IMR-90 (cell line): ENCODE measurements at regions not wholly inside any gene's neighbourhood (a gene's known extent, or its start where the extent isn't known, plus 50 kb on each side); places are given as distances from the start of the nearest gene placed in this dataset.

ENCODE experiments used
- FOS ChIP-seq: fragments of 150-350 bp; IDR thresholded peaks from 2 replicates; pipeline ENCODE4 v1.6.1; 2016; ENCODE audit warnings: low read depth, low read length
- TF ChIP-seq, protein P1 (sequence below): conservative IDR thresholded peaks from 2 replicates; pipeline ENCODE4 v1.5.1; 2012; ENCODE audit warnings: mild to moderate bottlenecking, low read depth, low read length, improper control_type of control experiment

DNA sequence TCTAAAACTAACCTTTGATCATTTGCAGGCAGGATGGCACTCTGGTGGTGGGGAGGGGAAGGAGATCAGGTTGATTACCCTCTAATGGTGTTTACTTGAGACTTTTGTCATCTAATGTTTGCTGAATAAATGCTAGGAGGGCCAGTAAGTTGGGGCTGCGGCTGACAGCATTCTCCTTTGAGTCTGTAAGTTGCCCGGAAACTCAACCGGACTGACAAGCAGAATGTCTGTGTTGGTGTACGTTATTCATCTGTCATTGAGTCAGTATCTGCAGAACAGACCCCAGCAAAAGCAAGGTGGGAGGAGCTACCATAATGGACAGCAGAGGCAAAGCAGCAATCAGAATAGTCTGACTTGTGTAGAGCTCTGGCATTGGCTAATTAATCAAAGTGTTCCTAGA lies 1210.6 kb upstream of the PABPC4L start:
- TF ChIP-seq, protein P1, sequence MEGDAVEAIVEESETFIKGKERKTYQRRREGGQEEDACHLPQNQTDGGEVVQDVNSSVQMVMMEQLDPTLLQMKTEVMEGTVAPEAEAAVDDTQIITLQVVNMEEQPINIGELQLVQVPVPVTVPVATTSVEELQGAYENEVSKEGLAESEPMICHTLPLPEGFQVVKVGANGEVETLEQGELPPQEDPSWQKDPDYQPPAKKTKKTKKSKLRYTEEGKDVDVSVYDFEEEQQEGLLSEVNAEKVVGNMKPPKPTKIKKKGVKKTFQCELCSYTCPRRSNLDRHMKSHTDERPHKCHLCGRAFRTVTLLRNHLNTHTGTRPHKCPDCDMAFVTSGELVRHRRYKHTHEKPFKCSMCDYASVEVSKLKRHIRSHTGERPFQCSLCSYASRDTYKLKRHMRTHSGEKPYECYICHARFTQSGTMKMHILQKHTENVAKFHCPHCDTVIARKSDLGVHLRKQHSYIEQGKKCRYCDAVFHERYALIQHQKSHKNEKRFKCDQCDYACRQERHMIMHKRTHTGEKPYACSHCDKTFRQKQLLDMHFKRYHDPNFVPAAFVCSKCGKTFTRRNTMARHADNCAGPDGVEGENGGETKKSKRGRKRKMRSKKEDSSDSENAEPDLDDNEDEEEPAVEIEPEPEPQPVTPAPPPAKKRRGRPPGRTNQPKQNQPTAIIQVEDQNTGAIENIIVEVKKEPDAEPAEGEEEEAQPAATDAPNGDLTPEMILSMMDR = no peak
- TF ChIP-seq FOS = no peak
